ENCODE measurements at regions not wholly inside any gene's neighbourhood (a gene's known extent, or its start where the extent isn't known, plus 50 kb on each side); places are given as distances from the start of the nearest gene placed in this dataset.
"Not testable (repeated sequence)": the region's sequence is repeated elsewhere in the genome, so short reads cannot be mapped to it uniquely, and the experiment has no call there.

DNA sequence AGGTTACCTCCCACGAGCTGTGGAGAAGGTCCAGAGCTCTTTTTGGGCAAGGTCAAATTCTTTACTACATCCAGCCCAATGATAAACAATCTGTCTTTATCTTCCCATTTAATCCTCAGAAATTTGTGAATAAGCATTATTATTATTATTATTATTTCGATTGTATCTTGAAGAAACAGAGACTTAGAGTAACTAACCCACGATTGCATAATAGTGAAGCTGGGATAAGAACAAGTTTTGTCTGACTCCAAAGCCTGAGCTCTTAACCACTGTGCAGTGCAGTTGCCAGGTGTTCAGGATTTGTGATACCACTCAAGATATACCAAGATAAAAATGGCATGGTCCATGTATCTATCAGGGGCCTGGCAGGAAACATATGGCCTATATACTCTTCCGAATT lies 166.5 kb upstream of the LDB2 start:
- no peak for DNase-seq (ENCODE audit: low read depth)

DNA sequence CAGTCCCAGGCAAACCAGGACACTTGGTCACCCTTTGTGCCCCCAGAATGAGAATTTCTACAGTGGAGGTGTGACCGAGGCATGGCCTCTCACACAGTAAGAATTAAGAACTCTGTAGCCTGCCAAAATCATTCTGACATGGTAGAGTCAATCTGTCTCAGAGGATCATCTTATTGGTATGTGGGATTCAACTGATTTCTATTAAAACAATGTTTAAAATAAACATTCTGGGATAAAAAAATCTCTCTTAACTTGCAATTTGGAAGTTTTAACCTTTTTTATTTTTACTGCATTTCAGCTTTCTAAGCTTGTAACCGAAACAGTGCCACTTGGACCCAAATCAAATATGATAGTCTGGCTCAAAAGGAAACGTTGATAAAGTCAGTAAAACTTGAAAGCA lies 165.4 kb upstream of the LDB2 start:
- no peak for DNase-seq (ENCODE audit: low read depth)

- DNase-seq (ENCODE audit: low read depth), result no peak
These were observed 161.8 kb upstream of the LDB2 start for GRCh38 chr4:17060230-17060629.

- no peak for DNase-seq (ENCODE audit: low read depth)
These were observed 160.7 kb upstream of the LDB2 start for GRCh38 chr4:17058916-17059741.

DNA sequence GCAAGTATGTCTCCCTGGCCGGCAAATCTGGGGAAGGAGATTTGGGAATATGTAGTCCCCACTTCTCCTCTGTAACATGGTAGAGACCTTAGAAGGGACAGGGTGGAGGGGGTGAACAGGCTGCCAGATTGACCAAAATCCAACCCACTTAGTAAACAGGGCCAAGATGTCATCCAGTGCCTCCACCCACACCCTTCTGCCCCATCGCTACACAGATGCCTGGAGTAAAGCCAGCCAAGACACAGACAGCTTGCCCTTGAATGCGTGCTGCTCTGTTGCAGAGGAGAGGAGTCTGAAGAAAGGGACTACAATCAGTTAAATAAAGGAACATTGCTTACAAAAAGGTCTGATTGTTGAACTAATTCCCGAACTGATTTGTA lies 160.1 kb upstream of the LDB2 start:
- DNase-seq (ENCODE audit: low read depth), result no peak

DNA sequence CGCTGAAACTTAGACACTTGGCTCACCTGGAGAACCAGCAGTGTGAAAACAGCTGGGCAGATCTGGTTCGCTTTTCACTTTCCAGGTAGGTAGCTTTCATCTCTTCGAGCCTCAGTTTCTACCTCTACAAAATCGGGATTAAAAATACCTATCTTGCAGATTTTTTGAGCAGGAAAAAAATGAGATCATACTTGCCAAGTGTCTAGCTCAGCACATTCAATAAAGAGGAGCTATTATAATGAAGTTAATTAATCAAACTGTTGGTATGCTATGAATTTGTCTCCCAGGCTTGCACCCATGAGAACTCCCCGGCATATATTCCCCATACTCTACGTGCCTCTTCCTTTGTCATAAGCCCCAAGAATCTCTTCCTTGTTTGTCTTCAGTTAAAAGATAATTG lies 158.6 kb upstream of the LDB2 start:
- no peak for DNase-seq (ENCODE audit: low read depth)

DNA sequence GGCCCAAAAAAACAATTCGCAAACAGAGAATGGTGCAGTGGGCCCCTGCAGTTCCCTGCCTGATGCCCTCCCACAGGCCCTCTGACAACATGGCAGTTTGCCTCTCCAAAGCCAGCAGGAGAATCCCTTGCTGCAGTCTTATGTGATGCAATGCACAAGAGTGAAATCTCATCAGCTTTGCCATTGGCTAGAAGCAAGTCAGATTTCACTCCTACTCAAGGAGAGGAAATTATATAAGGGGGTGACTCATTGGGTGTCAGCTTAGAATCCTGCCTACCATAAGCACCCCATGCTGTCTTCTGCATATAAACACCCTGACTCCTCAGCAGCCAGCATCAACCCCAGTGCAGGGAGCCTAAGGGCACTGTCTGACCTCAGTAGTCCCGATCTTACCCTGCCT lies 157.3 kb upstream of the LDB2 start:
- no peak for DNase-seq (ENCODE audit: low read depth)

GRCh38 chr4:17045866-17046265 lies 147.4 kb upstream of the LDB2 start:
- DNase-seq (ENCODE audit: low read depth), result no peak

DNA sequence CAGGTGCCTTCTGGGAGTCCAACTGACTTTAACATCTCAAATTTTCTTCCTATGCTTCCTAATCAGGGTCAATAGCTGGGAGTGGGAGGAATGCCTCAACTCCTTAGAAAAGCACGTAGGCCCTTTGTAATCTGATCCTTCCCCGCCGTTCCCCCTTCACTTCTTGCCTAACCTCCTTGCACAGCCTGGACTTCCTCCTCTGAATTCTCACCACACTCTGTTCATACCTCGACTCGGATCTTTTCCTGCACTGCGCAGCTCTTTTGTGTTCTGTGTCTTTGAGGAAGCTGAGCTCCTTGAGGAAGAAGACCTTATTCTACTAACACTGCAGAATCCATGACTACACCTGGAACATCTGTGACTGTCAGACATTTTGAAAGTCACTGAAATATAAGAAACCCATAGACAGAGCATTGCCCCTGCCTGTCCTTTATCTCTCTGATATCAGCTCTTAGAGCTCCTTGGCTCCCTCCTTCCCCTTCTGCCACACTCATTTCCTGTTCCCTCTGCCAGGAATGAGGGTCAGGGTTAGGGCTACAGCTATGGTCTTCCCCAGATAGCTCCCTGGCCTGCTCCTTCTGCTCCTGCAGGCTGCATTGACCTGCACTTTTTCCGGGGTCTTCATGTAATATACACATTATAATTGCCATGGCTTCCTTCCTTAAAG lies 140.2 kb upstream of the LDB2 start:
- no peak for DNase-seq (ENCODE audit: low read depth)

GRCh38 chr4:17033768-17034181 lies 135.3 kb upstream of the LDB2 start:
- no peak for DNase-seq (ENCODE audit: low read depth)

DNA sequence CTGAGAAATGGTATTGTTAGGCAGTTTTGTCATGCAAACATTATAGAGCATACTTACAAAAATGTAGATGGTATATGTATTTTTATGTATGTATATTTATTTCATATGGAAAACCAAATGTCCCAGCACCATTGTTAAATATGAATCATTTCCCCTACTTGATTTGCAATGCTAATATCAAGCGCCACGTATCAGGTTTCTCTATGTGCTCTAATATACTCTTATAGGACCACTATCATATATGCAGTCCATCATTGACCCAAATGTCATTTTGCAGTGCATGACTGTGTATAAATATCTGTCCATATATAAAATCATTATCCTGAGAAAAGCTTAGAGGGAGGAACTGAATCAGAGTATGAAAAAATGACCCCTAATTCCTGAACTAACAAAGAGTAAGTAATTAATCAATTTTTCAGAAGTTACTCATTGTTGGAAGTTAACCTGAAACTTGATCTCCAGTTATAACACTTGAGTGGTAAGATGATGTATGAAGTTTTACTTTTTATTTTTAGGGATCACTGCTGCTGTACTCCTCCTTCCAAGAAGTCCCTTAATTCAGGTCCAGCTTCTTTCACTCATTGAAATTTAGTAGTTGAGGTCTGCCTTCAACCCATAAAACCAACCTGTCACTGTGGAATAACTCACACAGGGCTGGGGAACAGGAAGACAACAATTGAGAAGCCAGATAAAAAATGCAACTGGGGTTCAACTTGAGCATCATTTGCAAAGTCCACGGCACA lies 134.8 kb upstream of the LDB2 start:
- no peak for DNase-seq (ENCODE audit: low read depth)

DNA sequence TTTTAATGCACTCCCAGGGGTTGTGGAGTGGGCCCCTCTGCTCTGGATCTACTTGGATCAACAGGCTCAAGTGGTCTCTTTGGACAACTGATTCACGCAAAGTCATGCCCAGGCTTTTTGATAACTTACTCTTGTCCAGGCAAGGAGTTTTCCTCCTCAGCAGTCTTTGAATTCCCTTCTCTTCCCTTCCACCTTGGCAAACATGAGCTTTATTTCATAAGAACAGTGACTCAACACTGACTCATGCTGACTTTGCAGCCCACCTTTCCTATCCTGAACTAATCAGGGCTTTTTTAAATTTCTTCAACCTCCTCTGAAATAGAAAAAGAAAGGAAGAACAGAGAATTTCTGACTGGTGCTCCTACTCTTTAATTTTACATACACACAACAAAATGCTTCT lies 132.1 kb upstream of the LDB2 start:
- DNase-seq (ENCODE audit: low read depth), result no peak

DNA sequence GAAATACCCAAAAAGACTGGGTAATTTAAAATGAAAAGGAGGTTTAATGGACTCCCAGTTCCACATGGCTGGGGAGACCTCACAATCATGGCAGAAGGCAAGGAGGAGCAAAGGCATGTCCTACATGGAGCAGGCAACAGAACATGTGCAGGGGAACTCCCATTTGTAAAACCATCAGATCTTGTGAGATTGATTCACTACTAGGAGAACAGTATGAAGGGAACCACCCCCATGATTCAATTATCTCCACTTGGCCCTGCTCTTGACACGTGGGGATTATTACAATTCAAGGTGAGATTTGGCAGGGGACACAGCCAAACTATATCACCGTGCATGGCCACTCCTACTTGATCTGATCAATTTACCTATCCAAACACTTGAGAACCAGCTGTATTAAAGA lies 131.5 kb upstream of the LDB2 start:
- no peak for DNase-seq (ENCODE audit: low read depth)

DNA sequence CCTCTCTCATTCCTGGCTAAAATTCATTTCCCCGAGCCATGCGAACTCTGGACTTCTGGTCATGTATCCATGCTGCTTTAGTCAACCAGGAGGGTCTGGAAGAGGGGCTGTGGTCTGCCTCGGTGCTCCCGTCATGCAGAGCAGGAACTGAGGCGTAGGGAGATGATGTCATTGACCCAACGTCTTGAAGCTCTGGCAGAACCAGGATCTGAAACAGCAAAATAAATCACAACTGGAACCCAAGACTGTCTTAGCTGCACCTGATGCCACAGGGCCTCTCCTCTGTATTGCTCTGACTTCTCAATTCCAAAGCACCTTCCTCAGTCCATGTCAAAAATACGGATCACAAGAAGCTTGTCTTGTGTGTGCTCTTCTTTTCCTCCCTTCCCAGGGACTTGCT lies 131.0 kb upstream of the LDB2 start:
- no peak for DNase-seq (ENCODE audit: low read depth)

- DNase-seq (ENCODE audit: low read depth), result no peak
These were observed 129.1 kb upstream of the LDB2 start for GRCh38 chr4:17027495-17027894.

- DNase-seq (ENCODE audit: low read depth), result no peak
These were observed 126.0 kb upstream of the LDB2 start for GRCh38 chr4:17024425-17024824.

DNA sequence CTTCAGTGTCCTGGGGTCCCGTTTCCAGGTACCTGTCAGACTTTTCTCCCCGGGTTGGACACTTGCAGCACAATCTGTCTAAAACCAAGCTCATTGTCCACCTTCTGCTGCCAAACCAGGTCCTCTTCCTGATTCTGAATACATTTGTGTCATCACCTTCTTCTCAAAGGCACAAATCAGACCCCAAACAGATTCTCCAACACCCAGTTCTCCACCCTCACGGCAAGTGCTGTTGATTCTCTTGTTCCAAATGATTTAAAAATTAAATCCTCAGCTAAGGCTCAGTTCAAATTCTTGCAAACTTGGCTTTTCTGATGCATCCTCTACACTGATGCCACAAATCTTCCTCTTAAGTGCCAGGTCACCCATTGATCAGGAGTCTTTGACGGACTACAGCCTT lies 122.5 kb upstream of the LDB2 start:
- DNase-seq (ENCODE audit: low read depth), result no peak

- no peak for DNase-seq (ENCODE audit: low read depth)
These were observed 122.0 kb upstream of the LDB2 start for GRCh38 chr4:17020451-17020850.

GRCh38 chr4:17018621-17019020 lies 120.2 kb upstream of the LDB2 start:
- DNase-seq (ENCODE audit: low read depth), result not testable (repeated sequence)

GRCh38 chr4:17018013-17018412 lies 119.6 kb upstream of the LDB2 start:
- DNase-seq (ENCODE audit: low read depth), result no peak

- DNase-seq (ENCODE audit: low read depth), result no peak
These were observed 115.0 kb upstream of the LDB2 start for GRCh38 chr4:17013382-17014006.

- DNase-seq (ENCODE audit: low read depth), result no peak
These were observed 114.0 kb upstream of the LDB2 start for GRCh38 chr4:17012451-17012850.

Data from stimulated activated CD8-positive, alpha-beta memory T cell treated with anti-CD3 and anti-CD28 coated beads, Interleukin-12 subunit alpha, Interleukin-12 subunit beta, amount 100 ng/mL, for 1 hour (primary cell).